GM19239 (cell line): ENCODE measurements at regions not wholly inside any gene's neighbourhood (a gene's known extent, or its start where the extent isn't known, plus 50 kb on each side); places are given as distances from the start of the nearest gene placed in this dataset.

Experiments used
- DNase-seq: peaks from one replicate; pipeline ENCODE4 v3.0.0; 2011; ENCODE audit warnings: low spot score; ENCODE audit not compliant: insufficient read length
- FAIRE-seq: peaks from 2 replicates; lab custom pipeline; 2011; peaks lifted over from hg19 to GRCh38; lab: Jason Lieb, UNC

DNA sequence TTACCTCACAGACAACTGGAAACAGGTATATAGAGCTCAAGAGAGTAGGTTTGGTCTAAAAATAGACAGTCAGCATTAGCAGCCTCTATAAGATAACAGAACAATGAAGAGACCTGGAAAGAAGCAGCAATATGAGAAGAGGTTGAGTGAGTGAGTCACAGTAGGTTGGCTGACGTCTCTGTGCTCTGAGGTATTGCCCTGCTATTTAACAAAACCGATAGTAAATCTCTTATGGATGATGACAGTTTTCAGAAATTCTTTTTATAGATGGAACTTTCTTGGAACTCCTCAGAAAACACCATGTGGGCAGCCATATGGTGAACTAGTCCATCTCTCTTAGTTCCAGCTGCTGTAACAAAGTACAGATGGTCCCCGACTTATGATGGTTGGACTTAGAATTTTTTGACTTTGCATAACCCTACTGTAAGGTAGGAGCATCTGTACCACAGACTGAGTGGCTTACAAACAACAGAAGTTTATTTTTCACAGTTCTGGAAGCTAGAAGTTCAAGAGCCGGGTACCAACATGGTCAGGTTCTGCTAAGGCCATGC is 123.5 kb downstream of the MBD2 start:
- DNase-seq, result no peak
- no peak for FAIRE-seq

DNA sequence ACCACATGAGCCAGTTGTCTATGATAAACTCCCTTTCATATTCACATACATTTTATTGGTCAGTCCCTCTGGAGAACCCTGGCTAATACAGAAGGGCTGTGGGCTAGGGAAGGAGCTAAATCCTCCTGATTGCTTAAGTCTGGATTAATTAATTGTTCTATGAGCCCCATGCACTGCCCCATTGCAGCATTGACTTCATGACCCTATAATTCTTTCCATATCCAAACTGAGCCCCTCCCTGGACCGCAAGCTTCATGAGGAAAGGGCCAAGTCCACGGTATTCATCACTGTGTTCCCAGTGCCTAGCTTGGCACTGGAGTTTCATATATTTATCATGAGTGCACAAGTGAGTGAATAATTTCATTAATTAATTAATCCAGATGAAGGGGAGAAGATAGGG is 124.0 kb downstream of the MBD2 start:
- FAIRE-seq (no peak), DNase-seq (no peak)

DNA sequence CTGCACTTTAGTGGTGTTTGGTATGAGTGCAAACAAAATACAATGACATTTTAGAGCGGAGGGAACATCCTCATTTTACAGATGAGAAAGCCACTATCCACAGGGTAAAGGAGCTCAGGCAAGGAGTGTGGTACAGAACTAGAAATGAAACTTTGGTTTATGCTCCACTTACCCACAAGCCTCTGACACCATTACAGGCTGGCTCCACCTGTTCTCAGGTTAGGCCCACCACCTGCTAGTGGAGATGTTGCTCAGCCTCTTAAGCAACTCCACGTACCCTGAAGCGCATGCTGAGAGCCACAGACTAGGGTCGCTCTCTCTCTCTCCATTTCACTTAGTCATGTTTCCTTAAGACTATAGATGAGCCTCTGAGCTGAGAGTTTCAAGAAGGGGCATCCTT is 130.0 kb downstream of the MBD2 start:
- DNase-seq (no peak), FAIRE-seq (no peak)

DNA sequence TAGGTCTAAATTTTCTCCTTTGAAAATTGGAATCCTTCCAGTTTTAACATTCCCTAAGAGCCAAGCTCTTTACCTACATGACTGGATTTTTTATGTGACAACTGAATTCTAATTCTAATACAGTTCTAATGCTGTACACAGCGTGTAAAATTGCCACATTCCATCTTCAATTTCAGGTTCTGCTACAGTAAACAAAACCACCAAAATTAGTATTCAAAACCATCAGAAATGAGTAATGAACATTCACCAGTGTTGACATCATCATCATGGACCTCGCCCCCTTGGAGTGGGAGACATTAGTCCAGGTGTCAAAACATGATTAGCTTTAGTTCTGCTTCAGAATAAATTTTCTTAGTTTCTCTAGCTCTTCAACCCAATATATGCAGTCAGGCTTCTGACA is 133.6 kb downstream of the MBD2 start:
- DNase-seq (no peak), FAIRE-seq (no peak)

DNA sequence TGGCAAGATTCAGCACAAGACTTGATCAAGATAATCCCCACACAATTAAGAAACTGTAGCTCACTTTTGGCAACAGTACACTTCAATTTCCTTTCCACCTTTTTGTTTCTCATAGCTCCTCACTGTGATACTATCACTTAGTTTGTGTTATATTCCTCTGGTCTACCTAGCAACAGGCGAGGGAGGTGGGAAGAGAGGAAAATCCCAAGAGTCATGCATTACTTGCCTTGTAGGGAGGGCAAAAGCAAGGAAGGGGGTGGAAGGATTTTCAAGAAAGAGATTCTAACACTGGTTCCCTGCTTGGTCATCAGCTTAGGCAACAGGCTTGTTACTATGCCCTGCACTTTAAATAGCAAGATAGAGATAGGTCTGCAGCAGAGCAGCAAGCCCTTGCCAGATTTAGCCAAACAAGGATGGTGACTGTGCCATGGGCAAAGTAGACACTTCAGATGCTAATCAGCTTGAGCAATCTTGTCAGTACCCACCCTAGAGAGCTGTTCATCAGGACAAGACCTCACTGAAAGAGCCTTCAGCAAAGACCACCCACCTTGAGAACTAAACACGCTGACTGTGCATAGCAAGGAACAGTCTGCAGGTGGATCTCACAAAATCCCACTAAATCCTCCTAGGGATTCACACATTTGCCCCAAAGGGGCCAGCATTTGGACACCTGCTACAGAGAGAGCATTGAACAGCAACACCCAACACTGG is 134.6 kb downstream of the MBD2 start:
- DNase-seq (no peak), FAIRE-seq (no peak)

DNA sequence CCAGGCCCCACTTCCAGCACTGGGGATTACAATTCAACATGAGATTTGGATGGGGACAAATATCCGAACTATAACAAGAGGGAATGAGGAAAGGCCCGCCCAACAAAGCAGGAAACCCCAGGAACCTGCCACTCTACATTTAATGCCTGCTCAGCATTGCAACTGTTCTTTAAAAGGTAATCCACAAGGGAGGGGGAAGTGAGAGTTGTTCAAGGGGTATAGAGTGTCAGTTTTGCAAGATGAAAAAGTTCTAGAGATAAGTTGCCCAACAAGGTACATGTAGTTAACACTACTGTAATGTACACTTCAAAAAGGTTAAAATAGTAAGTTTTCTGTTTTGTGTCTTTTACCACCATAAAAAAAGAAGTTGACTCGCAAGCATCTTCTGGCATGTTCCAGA is 137.6 kb downstream of the MBD2 start:
- FAIRE-seq, result no peak

DNA sequence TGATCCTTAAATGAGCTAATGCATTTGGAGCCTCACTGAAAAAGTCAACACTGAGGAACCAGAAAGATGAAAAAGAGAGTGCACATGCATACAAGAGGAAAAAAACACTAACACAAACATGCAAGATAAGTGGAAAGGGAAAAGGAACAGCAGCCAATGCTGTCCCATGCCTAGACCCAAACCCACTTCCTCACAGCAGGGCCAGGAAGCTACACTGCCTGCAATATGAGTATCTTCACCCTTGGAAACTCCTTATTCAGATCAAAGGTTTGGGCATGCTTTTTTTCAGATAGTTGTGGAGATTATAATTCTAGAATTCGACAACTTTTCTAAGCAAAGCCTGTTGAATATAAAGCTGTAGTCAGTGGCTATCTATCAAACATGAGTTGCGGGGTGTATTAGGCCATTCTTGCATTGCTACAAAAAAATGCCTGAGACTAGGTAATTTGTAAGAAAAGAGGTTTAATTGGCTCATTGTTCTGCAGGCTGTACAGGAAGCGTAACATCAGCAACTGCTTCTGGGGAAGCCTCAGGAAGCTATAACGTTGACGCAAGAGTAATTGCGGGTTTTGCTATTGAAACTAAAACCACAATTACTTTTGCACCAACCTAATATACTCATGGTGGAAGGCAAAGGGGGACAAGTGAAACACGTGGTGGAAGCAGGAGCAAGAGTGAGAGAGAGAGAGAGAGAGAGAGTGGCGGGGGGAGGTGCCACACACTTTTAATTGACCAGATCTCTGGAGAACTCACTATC is 138.2 kb downstream of the MBD2 start:
- DNase-seq, result no peak

More for the DNA sequence above, 137.6 kb downstream of the MBD2 start:
- DNase-seq, result no peak

DNA sequence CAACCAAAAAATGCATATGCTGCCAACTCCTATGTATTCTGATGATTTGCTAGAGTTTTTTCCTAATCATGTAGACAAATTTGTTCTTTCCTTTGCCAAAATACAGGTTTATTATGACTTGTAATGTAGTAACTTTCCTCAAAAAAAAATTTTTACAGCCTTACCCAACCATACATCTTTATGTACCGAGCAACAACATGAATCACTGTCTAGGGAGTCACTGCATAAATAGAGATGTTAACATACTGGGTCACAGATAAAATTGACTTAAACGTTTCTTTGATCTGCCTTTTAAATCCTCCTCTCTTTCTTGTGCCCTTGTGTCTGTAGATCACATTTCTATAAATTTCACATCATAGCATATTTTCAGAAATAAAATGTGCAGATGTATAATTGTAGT is 143.6 kb downstream of the MBD2 start:
- no peak for DNase-seq
- no peak for FAIRE-seq

More for the DNA sequence above, 138.2 kb downstream of the MBD2 start:
- FAIRE-seq, result peak; percentile 74

DNA sequence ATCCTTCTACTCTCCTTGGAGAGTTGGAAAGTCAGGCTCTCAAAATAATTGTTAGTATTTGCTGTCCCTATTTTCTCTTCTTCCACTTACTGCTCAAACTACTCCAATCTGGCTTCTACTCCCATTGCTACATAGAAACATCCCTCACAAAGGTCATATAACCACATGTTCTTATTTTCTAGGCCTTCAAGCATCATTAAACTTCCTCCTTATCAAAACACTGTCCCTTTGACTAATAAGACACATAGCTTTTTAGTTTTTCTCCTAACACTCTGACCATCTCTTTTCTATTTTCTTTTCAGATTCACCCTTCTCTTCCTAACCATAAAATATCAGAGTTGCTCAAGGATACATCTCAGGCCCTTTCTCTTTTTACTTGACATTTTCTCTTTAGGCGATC is 148.3 kb downstream of the MBD2 start:
- FAIRE-seq (no peak), DNase-seq (no peak)

DNA sequence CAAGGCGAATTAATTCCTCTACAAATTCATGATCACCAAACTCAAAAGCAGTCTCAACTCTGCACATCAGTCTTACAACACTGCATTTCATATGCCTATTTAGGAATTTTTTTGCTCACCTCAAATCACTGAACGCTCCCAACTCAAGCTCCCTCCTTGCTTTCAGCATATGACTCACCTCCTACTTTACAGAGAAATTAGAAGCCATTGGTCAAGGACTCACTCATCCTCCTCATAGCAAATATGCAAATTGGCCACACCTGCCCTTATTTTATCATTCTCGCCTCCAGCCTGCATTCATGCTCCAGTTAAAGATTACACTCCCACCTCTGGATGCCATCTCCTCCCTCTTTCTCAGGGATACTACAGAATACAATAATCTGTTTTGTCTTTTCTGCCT is 148.8 kb downstream of the MBD2 start:
- DNase-seq (no peak), FAIRE-seq (no peak)

DNA sequence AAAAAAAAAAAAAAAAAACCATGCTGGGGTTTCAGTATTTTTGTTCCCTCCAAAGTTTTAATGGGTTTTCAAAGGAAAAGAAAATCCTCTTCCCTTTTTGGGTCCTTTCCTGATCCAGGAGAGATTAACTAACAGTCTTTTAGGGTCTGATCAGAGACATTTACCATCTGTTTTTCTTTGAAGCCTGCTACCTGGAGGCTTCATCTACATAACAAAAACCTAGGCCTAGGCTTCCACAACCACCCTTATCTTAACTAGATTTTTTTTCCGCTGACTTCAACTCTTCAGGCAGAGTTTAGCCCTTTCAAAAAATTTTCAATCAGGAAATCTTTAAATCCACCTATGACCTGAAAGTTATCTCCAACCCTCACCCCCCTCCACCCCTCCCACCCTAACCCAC is 154.7 kb downstream of the MBD2 start:
- FAIRE-seq, result no peak
- DNase-seq, result no peak

DNA sequence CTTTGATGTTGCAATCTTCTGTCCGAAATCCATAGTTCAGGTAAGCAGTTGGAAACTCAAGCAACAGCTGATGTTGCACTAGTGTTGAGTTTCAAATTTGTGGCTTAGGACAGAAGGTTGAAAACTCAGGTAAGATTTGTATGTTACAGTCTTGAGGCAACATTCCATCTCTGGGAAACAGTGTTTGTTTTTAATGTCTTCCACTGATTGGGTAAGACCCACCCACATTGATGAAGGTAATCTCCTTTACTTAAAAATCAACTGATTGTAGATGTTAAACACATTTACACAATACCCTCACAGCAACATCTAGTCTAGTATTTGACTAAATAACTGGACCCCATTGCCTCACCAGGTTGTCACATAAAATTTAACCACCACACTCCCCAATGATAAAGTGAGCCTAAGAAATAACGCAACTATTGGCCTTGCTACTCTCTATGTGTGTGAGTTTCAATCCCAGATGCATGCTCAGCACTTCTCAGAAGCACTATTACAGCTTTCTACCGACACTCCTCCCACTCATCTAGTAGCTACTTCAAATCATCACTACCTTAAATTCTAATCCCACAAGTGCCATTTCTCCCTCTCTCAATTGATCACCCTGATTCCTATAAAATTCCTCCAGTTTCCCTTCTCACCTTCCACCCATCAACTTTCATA is 164.0 kb downstream of the MBD2 start:
- FAIRE-seq (no peak), DNase-seq (no peak)

DNA sequence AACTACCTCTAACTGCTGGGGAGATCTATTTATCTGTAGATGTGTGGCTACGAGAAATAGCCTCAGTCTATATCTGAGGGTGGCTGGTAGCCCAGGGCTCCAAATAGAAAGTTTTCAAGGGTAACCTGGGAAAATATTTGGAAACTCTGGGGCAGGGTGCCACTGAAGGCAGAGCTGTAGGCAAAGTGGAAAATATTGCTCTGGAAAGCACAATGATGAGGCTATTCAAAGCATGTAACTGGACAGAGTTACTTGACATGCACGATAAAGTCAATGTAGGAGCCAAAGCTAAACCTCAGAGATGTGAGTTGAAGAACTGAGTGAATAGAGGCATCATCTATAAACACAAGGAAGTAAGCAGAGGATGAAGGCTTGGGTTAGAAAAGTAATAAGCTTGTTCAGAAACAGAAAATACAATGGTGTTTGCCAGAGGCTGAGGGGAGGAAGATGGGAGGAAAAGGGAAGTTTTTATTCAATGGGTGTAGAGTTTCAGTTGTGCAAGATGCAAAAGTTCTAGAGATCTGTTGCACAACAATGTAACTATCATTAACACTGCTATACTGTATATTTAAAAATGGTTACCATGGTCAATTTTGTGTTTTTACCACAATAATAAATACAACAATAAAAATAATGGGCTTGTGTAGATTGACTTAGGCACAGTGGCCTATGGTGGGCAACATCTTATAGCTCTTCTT is 171.6 kb downstream of the MBD2 start:
- DNase-seq, result no peak
- FAIRE-seq, result no peak

DNA sequence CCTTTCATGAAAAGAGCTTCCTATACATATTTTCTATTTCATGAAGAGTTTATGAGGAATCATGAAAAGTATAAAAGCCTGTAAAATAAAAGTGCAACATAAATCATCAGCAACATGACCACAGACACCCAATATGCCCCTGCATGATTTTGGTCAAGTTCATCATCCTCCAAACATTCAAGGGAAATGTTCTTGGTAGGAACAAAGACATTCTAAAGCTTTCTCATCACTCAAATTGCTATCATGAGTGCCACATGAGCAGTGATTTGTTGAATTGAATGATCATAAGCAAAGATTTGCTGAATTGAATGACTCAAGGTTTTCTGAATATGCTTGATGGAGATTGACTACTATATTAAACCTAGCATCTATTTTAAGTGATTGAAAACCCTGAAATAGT is 172.2 kb downstream of the MBD2 start:
- FAIRE-seq (no peak), DNase-seq (no peak)

DNA sequence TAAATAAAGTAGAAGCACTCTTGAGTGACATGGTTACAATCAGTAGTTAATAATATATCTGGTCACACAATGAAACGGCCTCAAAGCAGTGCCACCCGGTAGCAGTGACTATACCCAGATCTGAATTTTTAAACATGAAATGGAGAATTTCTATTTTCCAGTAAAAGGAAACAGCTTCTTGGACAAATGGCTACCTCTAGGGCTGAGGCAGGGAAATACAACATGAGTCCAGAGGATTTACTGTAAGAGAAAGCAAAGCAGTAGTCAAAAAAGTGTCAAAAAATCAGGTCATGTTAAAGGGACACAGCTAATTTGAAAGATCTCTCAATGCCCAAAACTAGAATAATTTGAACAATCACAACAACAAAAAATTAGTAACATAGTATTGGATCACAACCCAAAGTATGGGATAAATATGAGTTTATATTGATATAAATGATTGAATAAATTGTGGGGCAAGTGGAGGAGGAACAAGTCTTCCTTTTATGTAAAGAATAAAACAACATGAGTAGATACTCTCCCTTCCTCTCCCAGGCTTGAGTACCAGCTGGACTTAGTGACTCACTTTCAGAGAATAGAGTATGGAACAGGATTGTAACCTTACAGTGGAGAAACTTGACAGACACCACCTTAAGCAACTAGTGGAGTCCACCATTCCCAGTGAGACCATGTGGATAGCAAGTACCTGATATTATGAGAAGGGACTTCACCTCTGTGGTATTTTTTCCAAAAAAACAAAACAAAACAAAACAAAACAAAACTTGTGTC is 180.8 kb downstream of the MBD2 start:
- DNase-seq (no peak), FAIRE-seq (no peak)

DNA sequence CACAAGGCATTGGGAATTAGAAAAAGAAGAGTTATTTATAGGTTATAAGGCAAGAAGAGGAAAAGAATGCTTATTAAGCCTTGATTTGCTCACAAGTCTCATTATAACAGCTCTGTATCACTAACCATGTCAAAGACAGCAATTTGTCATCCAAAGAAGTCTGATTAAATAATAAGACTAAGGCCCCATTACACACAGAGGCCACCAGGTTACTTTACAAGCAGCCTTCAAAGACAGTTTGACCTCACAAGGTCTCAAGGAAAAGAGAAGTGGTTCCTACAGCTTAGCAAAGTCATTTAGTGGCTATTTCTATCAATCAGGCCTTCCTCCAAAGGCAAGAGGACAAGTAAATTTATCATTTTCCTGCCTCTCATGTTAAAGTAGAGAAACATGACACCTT is 188.5 kb downstream of the MBD2 start:
- FAIRE-seq, result no peak
- no peak for DNase-seq

DNA sequence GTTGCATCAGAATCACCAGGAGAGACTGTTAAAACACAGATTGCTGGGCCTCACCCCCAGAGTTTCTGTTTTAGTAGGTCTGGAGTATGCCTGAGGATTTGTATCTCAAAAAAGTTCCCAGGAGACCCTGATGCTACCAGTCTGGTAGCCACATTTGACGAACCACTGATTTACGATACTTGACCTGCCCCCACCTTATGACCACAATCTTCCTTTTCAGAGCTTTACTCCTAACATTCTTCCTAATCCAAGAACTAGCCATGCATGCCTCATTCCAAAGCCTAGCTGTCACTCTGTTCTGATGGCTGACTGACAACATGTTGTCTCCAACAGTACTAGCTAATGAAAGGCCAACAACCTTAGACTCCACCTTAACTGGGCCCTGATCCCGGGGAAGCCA is 191.4 kb downstream of the MBD2 start:
- FAIRE-seq, result no peak

DNA sequence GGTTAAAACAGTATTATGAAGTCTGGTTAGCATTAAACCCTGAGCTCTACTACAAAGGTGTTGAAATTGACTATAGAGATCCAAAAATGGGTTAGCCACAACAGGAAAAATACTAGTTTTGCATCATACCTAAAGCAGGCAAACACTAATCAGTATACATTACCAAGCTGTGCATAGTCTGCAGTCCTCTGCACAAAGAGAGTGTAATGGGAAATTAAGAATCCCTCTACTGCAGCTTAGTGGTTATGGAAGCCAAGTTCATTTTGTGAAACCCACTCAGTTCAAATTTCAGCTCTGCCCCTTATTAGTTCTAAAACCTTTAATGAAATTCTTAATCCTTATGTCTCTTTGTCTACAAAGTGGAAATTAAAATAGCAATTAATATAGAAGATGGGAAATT is 192.1 kb downstream of the MBD2 start:
- DNase-seq (no peak), FAIRE-seq (no peak)

More for the DNA sequence above, 191.4 kb downstream of the MBD2 start:
- DNase-seq, result no peak

DNA sequence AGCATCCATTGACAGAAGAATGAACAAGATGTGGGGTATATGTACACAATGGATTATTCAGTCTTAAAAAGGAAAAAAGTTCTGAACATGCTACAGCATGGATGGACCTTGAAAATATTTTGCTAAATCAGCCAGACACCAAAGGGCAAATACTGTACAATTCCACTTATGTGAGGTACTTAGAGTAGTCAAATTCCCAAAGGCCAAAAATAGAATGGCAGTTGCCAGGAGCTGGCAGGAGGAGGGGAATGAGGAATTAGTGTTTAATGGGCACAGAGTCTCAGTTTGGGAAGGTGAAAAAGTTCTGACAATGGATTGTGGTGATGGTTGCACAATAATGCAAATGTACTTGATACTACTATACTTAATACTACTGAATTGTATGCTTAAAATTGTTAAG is 193.2 kb downstream of the MBD2 start:
- no peak for FAIRE-seq

DNA sequence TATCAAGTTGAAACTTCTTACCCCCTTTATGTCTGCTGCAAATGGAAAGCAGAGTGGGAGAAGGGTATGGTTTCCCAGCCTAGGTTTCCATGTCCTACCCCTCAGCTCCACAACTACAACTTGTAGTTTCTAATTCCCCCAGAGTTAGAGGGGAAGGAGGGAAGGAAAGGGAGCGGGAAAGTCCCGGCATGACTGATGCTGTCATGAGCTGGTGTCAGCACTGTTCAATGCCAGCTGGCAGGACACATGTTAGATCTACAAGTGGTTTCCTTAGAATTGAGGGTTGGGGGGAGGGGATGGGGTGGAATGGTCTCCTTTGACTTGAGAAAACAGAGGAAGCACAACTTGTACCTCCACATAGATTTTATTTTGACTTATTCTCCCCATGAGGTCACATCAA is 194.0 kb downstream of the MBD2 start:
- no peak for FAIRE-seq
- DNase-seq, result no peak

More for the DNA sequence above, 193.2 kb downstream of the MBD2 start:
- DNase-seq, result no peak
